ENCODE measurements at regions not wholly inside any gene's neighbourhood (a gene's known extent, or its start where the extent isn't known, plus 50 kb on each side); places are given as distances from the start of the nearest gene placed in this dataset.

- no peak for TF ChIP-seq POLR2AphosphoS5 (IDR thresholded peaks at IDR 0.05; ENCODE audit: low read depth)
- TF ChIP-seq SPI1 (IDR thresholded peaks at IDR 0.05; ENCODE audit: borderline replicate concordance, low read depth): no peak
- TF ChIP-seq CTCF (IDR thresholded peaks at IDR 0.05; ENCODE audit: insufficient read depth, low read length): no peak
- TF ChIP-seq REST (IDR thresholded peaks at IDR 0.05; ENCODE audit: insufficient replicate concordance, low read depth): no peak
These were observed 77.5 kb upstream of the HMCN1 start for GRCh38 chr1:185656663-185657062.

All from HL-60 (cell line).